ENCODE measurements at regions not wholly inside any gene's neighbourhood (a gene's known extent, or its start where the extent isn't known, plus 50 kb on each side); places are given as distances from the start of the nearest gene placed in this dataset.
"Not testable (repeated sequence)": the region's sequence is repeated elsewhere in the genome, so short reads cannot be mapped to it uniquely, and the experiment has no call there.

- H3K36me3 ChIP-seq (ENCODE audit: insufficient read depth, low read length) = no peaks in the 10 kb centered on the region
- H3K9me3 ChIP-seq (ENCODE audit: control insufficient read depth, insufficient read depth, low read length) = no peaks in the 10 kb centered on the region
- no peak overlapping the region for H3K9ac ChIP-seq (ENCODE audit: low read depth, low read length)
- peaks cover 17% of the 10 kb centered on the region for H3K4me1 ChIP-seq (ENCODE audit: insufficient read depth, low read length)
These were observed 61.6 kb upstream of the CEP85L start for GRCh38 chr6:118712969-118713368.

GRCh38 chr6:118710616-118711015, 59.2 kb upstream of the CEP85L start:
- H3K9me3 ChIP-seq (ENCODE audit: control insufficient read depth, insufficient read depth, low read length) = no peaks in the 10 kb centered on the region
- no peak overlapping the region for H3K9ac ChIP-seq (ENCODE audit: low read depth, low read length)
- no peaks in the 10 kb centered on the region for H3K36me3 ChIP-seq (ENCODE audit: insufficient read depth, low read length)
- H3K4me1 ChIP-seq (ENCODE audit: insufficient read depth, low read length) = peaks cover 26% of the 10 kb centered on the region

- no peaks in the 10 kb centered on the region for H3K9me3 ChIP-seq (ENCODE audit: control insufficient read depth, insufficient read depth, low read length)
- H3K9ac ChIP-seq (ENCODE audit: low read depth, low read length) = peak overlapping the region; percentile 44; the same call in 1 of the 2 replicates
- H3K36me3 ChIP-seq (ENCODE audit: insufficient read depth, low read length) = no peaks in the 10 kb centered on the region
- peaks cover 33% of the 10 kb centered on the region for H3K4me1 ChIP-seq (ENCODE audit: insufficient read depth, low read length)
These were observed 58.5 kb upstream of the CEP85L start for GRCh38 chr6:118709859-118710350.

GRCh38 chr6:118708744-118709143, 57.4 kb upstream of the CEP85L start:
- H3K9ac ChIP-seq (ENCODE audit: low read depth, low read length) = peak overlapping the region; percentile 44; the same call in 1 of the 2 replicates
- no peaks in the 10 kb centered on the region for H3K36me3 ChIP-seq (ENCODE audit: insufficient read depth, low read length)
- H3K9me3 ChIP-seq (ENCODE audit: control insufficient read depth, insufficient read depth, low read length) = no peaks in the 10 kb centered on the region
- H3K4me1 ChIP-seq (ENCODE audit: insufficient read depth, low read length) = peaks cover 36% of the 10 kb centered on the region

GRCh38 chr6:118708055-118708454, 56.7 kb upstream of the CEP85L start:
- Histone ChIP-seq H3K9ac (ENCODE audit: low read depth, low read length) (no peak overlapping the region), H3K4me1 (ENCODE audit: insufficient read depth, low read length) (peaks cover 36% of the 10 kb centered on the region), H3K9me3 (ENCODE audit: control insufficient read depth, insufficient read depth, low read length) (no peaks in the 10 kb centered on the region), H3K36me3 (ENCODE audit: insufficient read depth, low read length) (no peaks in the 10 kb centered on the region)

GRCh38 chr6:118706702-118707101, 55.3 kb upstream of the CEP85L start:
- Histone ChIP-seq H3K36me3 (ENCODE audit: insufficient read depth, low read length) (no peaks in the 10 kb centered on the region), H3K9me3 (ENCODE audit: control insufficient read depth, insufficient read depth, low read length) (no peaks in the 10 kb centered on the region), H3K4me1 (ENCODE audit: insufficient read depth, low read length) (peaks cover 36% of the 10 kb centered on the region), H3K9ac (ENCODE audit: low read depth, low read length) (no peak overlapping the region)

GRCh38 chr6:118705544-118706491, 54.4 kb upstream of the CEP85L start:
- H3K9me3 ChIP-seq (ENCODE audit: control insufficient read depth, insufficient read depth, low read length) = no peaks in the 10 kb centered on the region
- H3K36me3 ChIP-seq (ENCODE audit: insufficient read depth, low read length) = no peaks in the 10 kb centered on the region
- H3K9ac ChIP-seq (ENCODE audit: low read depth, low read length) = peak overlapping the region; percentile 14; the same call in 1 of the 2 replicates
- peaks cover 36% of the 10 kb centered on the region for H3K4me1 ChIP-seq (ENCODE audit: insufficient read depth, low read length)

- Histone ChIP-seq H3K4me1 (ENCODE audit: insufficient read depth, low read length) (peaks cover 32% of the 10 kb centered on the region), H3K36me3 (ENCODE audit: insufficient read depth, low read length) (no peaks in the 10 kb centered on the region), H3K9me3 (ENCODE audit: control insufficient read depth, insufficient read depth, low read length) (no peaks in the 10 kb centered on the region), H3K9ac (ENCODE audit: low read depth, low read length) (no peak overlapping the region)
These were observed 53.5 kb upstream of the CEP85L start for GRCh38 chr6:118704915-118705314.

- not testable (repeated sequence) for H3K9ac ChIP-seq (ENCODE audit: low read depth, low read length); H3K36me3 ChIP-seq (ENCODE audit: insufficient read depth, low read length); H3K9me3 ChIP-seq (ENCODE audit: control insufficient read depth, insufficient read depth, low read length)
- H3K4me1 ChIP-seq (ENCODE audit: insufficient read depth, low read length) = peaks cover 12% of the 10 kb centered on the region
These were observed 49.9 kb upstream of the CEP85L start for GRCh38 chr6:118701260-118701659.
